ENCODE measurements at regions not wholly inside any gene's neighbourhood (a gene's known extent, or its start where the extent isn't known, plus 50 kb on each side); places are given as distances from the start of the nearest gene placed in this dataset.

DNA sequence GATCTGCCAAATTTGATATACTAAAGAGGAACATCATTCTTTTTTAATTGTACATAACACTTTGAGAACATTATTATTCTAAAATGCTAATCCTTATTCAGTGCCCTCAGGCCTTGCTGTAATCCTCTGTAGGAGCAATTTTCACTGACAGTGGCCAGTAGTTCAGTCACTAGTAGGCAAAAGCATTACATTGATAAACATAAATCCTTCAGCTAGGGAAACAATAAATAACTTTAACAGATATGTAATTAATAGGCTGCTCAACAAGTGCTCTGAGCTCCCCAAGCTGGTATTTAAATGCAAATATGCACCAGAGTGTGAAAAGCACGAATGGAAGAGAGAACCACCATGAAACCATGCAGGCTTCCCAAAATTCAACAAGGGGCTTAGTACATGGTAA lies 77.7 kb upstream of the FAM47C start:
- no peak overlapping the region for H3K27ac Mint-ChIP-seq
- Histone ChIP-seq H3K4me1 (ENCODE audit: insufficient read depth) (no peaks in the 10 kb centered on the region), H3K27me3 (ENCODE audit: insufficient read depth) (no peaks in the 10 kb centered on the region), H3F3A (replicated peaks; ENCODE audit: low read depth) (no peaks in the 10 kb centered on the region), H3K79me2 (replicated peaks; ENCODE audit: insufficient read depth) (no peaks in the 10 kb centered on the region), H3K27ac (ENCODE audit: low read depth) (no peak overlapping the region), H4K20me1 (replicated peaks; ENCODE audit: insufficient read depth) (no peaks in the 10 kb centered on the region), H3K36me3 (ENCODE audit: insufficient read depth) (no peaks in the 10 kb centered on the region), H3K4me3 (no peak overlapping the region), H2AFZ (no peak overlapping the region), H3K9me2 (ENCODE audit: insufficient read depth) (no peaks in the 10 kb centered on the region), H3K4me2 (no peak overlapping the region)
- H3K9me3 Mint-ChIP-seq: no peaks in the 10 kb centered on the region; the same call in 2 of the 3 replicates
- H3K27me3 Mint-ChIP-seq (ENCODE audit: insufficient read depth, low read depth, poor library complexity): no peaks in the 10 kb centered on the region
- TF ChIP-seq ETS1 (IDR thresholded peaks at IDR 0.05): no peak
- DNase-seq (ENCODE audit: low spot score) (no peak), ATAC-seq (no peak)
- no peak overlapping the region for H3K4me3 Mint-ChIP-seq
- no peaks in the 10 kb centered on the region for H3K36me3 Mint-ChIP-seq (ENCODE audit: low read depth)
- no peaks in the 10 kb centered on the region for H3K4me1 Mint-ChIP-seq

- DNase-seq (ENCODE audit: low spot score) (no peak), ATAC-seq (no peak)
- Mint-ChIP-seq H3K27ac (no peak overlapping the region), H3K36me3 (ENCODE audit: low read depth) (no peaks in the 10 kb centered on the region), H3K27me3 (ENCODE audit: insufficient read depth, low read depth, poor library complexity) (peaks cover 7% of the 10 kb centered on the region), H3K4me1 (peaks cover 20% of the 10 kb centered on the region; the same call in 2 of the 3 replicates), H3K9me3 (no peaks in the 10 kb centered on the region), H3K4me3 (no peak overlapping the region)
- no peaks in the 10 kb centered on the region for H3K27me3 ChIP-seq (ENCODE audit: insufficient read depth)
- H2AFZ ChIP-seq: no peak overlapping the region
- H4K20me1 ChIP-seq (replicated peaks; ENCODE audit: insufficient read depth): no peaks in the 10 kb centered on the region
- no peak overlapping the region for H3K4me3 ChIP-seq
- H3K36me3 ChIP-seq (ENCODE audit: insufficient read depth): no peaks in the 10 kb centered on the region
- no peaks in the 10 kb centered on the region for H3K79me2 ChIP-seq (replicated peaks; ENCODE audit: insufficient read depth)
- H3K9me2 ChIP-seq (ENCODE audit: insufficient read depth): no peaks in the 10 kb centered on the region
- H3K4me1 ChIP-seq (ENCODE audit: insufficient read depth): peaks cover 16% of the 10 kb centered on the region
- no peak overlapping the region for H3K4me2 ChIP-seq
- H3K27ac ChIP-seq (ENCODE audit: low read depth): no peak overlapping the region
- H3F3A ChIP-seq (replicated peaks; ENCODE audit: low read depth): no peaks in the 10 kb centered on the region
- TF ChIP-seq CTCF (conservative IDR thresholded peaks at IDR 0.05; ENCODE audit: low read depth in 2 of 2): no peak
- TF ChIP-seq ZNF114 (CRISPR knock-in tag; IDR thresholded peaks at IDR 0.05): no peak
- TF ChIP-seq NANOG (IDR thresholded peaks at IDR 0.05; ENCODE audit: borderline replicate concordance): no peak
- no peak for TF ChIP-seq JUNB (IDR thresholded peaks at IDR 0.05; ENCODE audit: unreplicated experiment)
- TF ChIP-seq ZNF462 (CRISPR knock-in tag; IDR thresholded peaks at IDR 0.05): no peak
- no peak for TF ChIP-seq ZNF331 (CRISPR knock-in tag; IDR thresholded peaks at IDR 0.05; ENCODE audit: low read depth)
- TF ChIP-seq ETS1 (IDR thresholded peaks at IDR 0.05): no peak
- no peak for TF ChIP-seq CREB1 (CRISPR knock-in tag; IDR thresholded peaks at IDR 0.05; ENCODE audit: low read depth)
Measured at GRCh38 chrX:36947214-36947613, 61.0 kb upstream of the FAM47C start.
